Stomach smooth muscle (tissue), 2 donors: ENCODE measurements at regions not wholly inside any gene's neighbourhood (a gene's known extent, or its start where the extent isn't known, plus 50 kb on each side); places are given as distances from the start of the nearest gene placed in this dataset.

ENCODE experiments used
- H3K27ac ChIP-seq: one replicate; pipeline ENCODE4 v1.7.0; 2013; ENCODE audit warnings: mild to moderate bottlenecking, low read length, inconsistent platforms
- H3K27me3 ChIP-seq, 2 donors: one replicate each; pipeline ENCODE4 v1.7.0; 2013; ENCODE audit warnings: low read length in 2 of 2; ENCODE audit not compliant: insufficient read depth in 2 of 2, control insufficient read depth in 1 of 2
- H3K36me3 ChIP-seq, 2 donors: one replicate each; pipeline ENCODE4 v1.7.0; 2013; ENCODE audit warnings: low read length in 2 of 2; ENCODE audit not compliant: control insufficient read depth in 2 of 2, insufficient read depth in 2 of 2
- H3K4me1 ChIP-seq: one replicate; pipeline ENCODE4 v1.7.0; 2013; ENCODE audit warnings: low read length; ENCODE audit not compliant: control insufficient read depth, insufficient read depth
- H3K4me3 ChIP-seq, 2 donors: one replicate each; pipeline ENCODE4 v1.7.0; 2013; ENCODE audit warnings: low read length in 2 of 2
- H3K9ac ChIP-seq, 2 donors: one replicate each; pipeline ENCODE4 v1.7.0; 2013; ENCODE audit warnings: low read length in 2 of 2, mild to moderate bottlenecking in 1 of 2
- H3K9me3 ChIP-seq, 2 donors: one replicate each; pipeline ENCODE4 v1.7.0; 2013; ENCODE audit warnings: low read length in 2 of 2; ENCODE audit not compliant: control insufficient read depth in 2 of 2
- donor health status: healthy.
- donor health status: Pancreatic carcinoma.

GRCh38 chr20:4412216-4412615 is 163.1 kb upstream of the ADRA1D start:
- H3K9me3 ChIP-seq = no peaks in the 10 kb centered on the region
- H3K27me3 ChIP-seq = no peaks in the 10 kb centered on the region
- H3K36me3 ChIP-seq = no peaks in the 10 kb centered on the region
- no peaks in the 10 kb centered on the region for H3K4me1 ChIP-seq
- no peak overlapping the region for H3K27ac ChIP-seq
- no peak overlapping the region for H3K4me3 ChIP-seq
- H3K9ac ChIP-seq = no peak overlapping the region

GRCh38 chr20:4411744-4412143 is 162.7 kb upstream of the ADRA1D start:
- H3K27ac ChIP-seq = no peak overlapping the region
- no peaks in the 10 kb centered on the region for H3K9me3 ChIP-seq
- no peak overlapping the region for H3K9ac ChIP-seq
- H3K27me3 ChIP-seq = no peaks in the 10 kb centered on the region
- no peak overlapping the region for H3K4me3 ChIP-seq
- H3K4me1 ChIP-seq = no peaks in the 10 kb centered on the region
- no peaks in the 10 kb centered on the region for H3K36me3 ChIP-seq

- Histone ChIP-seq H3K36me3 (no peaks in the 10 kb centered on the region), H3K4me1 (no peaks in the 10 kb centered on the region), H3K27ac (no peak overlapping the region), H3K9me3 (no peaks in the 10 kb centered on the region), H3K4me3 (no peak overlapping the region), H3K27me3 (no peaks in the 10 kb centered on the region), H3K9ac (no peak overlapping the region)
Measured at GRCh38 chr20:4406627-4407026, 157.5 kb upstream of the ADRA1D start.

GRCh38 chr20:4401601-4402000 is 152.5 kb upstream of the ADRA1D start:
- H3K27me3 ChIP-seq = no peaks in the 10 kb centered on the region
- H3K27ac ChIP-seq = no peak overlapping the region
- H3K4me3 ChIP-seq = no peak overlapping the region
- H3K4me1 ChIP-seq = no peaks in the 10 kb centered on the region
- no peaks in the 10 kb centered on the region for H3K9me3 ChIP-seq
- H3K9ac ChIP-seq = no peak overlapping the region
- no peaks in the 10 kb centered on the region for H3K36me3 ChIP-seq

- Histone ChIP-seq H3K9me3 (no peaks in the 10 kb centered on the region), H3K4me1 (no peaks in the 10 kb centered on the region), H3K27me3 (peaks cover 0 to 5% of the 10 kb centered on the region in 2 donors), H3K27ac (no peak overlapping the region), H3K9ac (no peak overlapping the region), H3K4me3 (no peak overlapping the region), H3K36me3 (no peaks in the 10 kb centered on the region)
Measured at GRCh38 chr20:4384961-4385360, 135.9 kb upstream of the ADRA1D start.

- no peaks in the 10 kb centered on the region for H3K9me3 ChIP-seq
- no peak overlapping the region for H3K27ac ChIP-seq
- H3K4me3 ChIP-seq = no peak overlapping the region
- H3K9ac ChIP-seq = no peak overlapping the region
- no peaks in the 10 kb centered on the region for H3K4me1 ChIP-seq
- H3K27me3 ChIP-seq = peaks cover 0 to 5% of the 10 kb centered on the region in 2 donors
- H3K36me3 ChIP-seq = no peaks in the 10 kb centered on the region
Measured at GRCh38 chr20:4383961-4384360, 134.9 kb upstream of the ADRA1D start.

- H3K4me3 ChIP-seq = no peak overlapping the region
- H3K9ac ChIP-seq = no peak overlapping the region
- H3K4me1 ChIP-seq = no peaks in the 10 kb centered on the region
- no peaks in the 10 kb centered on the region for H3K36me3 ChIP-seq
- no peak overlapping the region for H3K27ac ChIP-seq
- peaks cover 0 to 3% of the 10 kb centered on the region in 2 donors for H3K27me3 ChIP-seq
- no peaks in the 10 kb centered on the region for H3K9me3 ChIP-seq
Measured at GRCh38 chr20:4375881-4376280, 126.8 kb upstream of the ADRA1D start.

- Histone ChIP-seq H3K9me3 (no peaks in the 10 kb centered on the region), H3K36me3 (no peaks in the 10 kb centered on the region), H3K9ac (no peak overlapping the region), H3K27ac (no peak overlapping the region), H3K4me1 (no peaks in the 10 kb centered on the region), H3K4me3 (no peak overlapping the region), H3K27me3 (peaks cover 0 to 3% of the 10 kb centered on the region in 2 donors)
Measured at GRCh38 chr20:4373454-4373853, 124.4 kb upstream of the ADRA1D start.

GRCh38 chr20:4371623-4372251 is 122.7 kb upstream of the ADRA1D start:
- H3K4me3 ChIP-seq = no peak overlapping the region
- no peak overlapping the region for H3K9ac ChIP-seq
- H3K36me3 ChIP-seq = no peaks in the 10 kb centered on the region
- H3K9me3 ChIP-seq = no peaks in the 10 kb centered on the region
- H3K27ac ChIP-seq = no peak overlapping the region
- peaks cover 0 to 3% of the 10 kb centered on the region in 2 donors for H3K27me3 ChIP-seq
- H3K4me1 ChIP-seq = no peaks in the 10 kb centered on the region

GRCh38 chr20:4370851-4371250 is 121.8 kb upstream of the ADRA1D start:
- Histone ChIP-seq H3K36me3 (no peaks in the 10 kb centered on the region), H3K27ac (no peak overlapping the region), H3K9me3 (peaks cover 0 to 3% of the 10 kb centered on the region in 2 donors), H3K9ac (no peak overlapping the region), H3K4me1 (no peaks in the 10 kb centered on the region), H3K27me3 (no peaks in the 10 kb centered on the region), H3K4me3 (no peak overlapping the region)

GRCh38 chr20:4369798-4370124 is 120.7 kb upstream of the ADRA1D start:
- H3K9ac ChIP-seq = no peak overlapping the region
- H3K27me3 ChIP-seq = no peaks in the 10 kb centered on the region
- peaks cover 0 to 3% of the 10 kb centered on the region in 2 donors for H3K9me3 ChIP-seq
- H3K27ac ChIP-seq = no peak overlapping the region
- no peak overlapping the region for H3K4me3 ChIP-seq
- H3K36me3 ChIP-seq = no peaks in the 10 kb centered on the region
- no peaks in the 10 kb centered on the region for H3K4me1 ChIP-seq
